ENCODE measurements at regions not wholly inside any gene's neighbourhood (a gene's known extent, or its start where the extent isn't known, plus 50 kb on each side); places are given as distances from the start of the nearest gene placed in this dataset.

GRCh38 chr13:79909644-79910043 is 428.7 kb downstream of the NDFIP2 start:
- Histone ChIP-seq H3K36me3 (no peaks in the 10 kb centered on the region), H3K9me3 (no peaks in the 10 kb centered on the region), H3K4me3 (no peak overlapping the region), H3K4me1 (no peaks in the 10 kb centered on the region), H3K27me3 (no peaks in the 10 kb centered on the region), H3K27ac (no peak overlapping the region)
- intact Hi-C loops (cut with DNase I; ENCODE audit: low total_unique reads): no loop called here
- TF ChIP-seq POLR2AphosphoS5 (IDR thresholded peaks at IDR 0.05) (no peak), CTCF (IDR thresholded peaks at IDR 0.05) (no peak), POLR2A (IDR thresholded peaks at IDR 0.05) (no peak)
- no peak for DNase-seq (ENCODE audit: low spot score in 2 of 2)

- H3K9me3 ChIP-seq: no peaks in the 10 kb centered on the region
- no peaks in the 10 kb centered on the region for H3K4me1 ChIP-seq
- H3K36me3 ChIP-seq: no peaks in the 10 kb centered on the region
- no peak overlapping the region for H3K27ac ChIP-seq
- DNase-seq (ENCODE audit: low spot score in 2 of 2): no peak
- no peak overlapping the region for H3K4me3 ChIP-seq
- no peak for TF ChIP-seq POLR2A (IDR thresholded peaks at IDR 0.05)
- TF ChIP-seq CTCF (IDR thresholded peaks at IDR 0.05): no peak
- TF ChIP-seq POLR2AphosphoS5 (IDR thresholded peaks at IDR 0.05): no peak
- intact Hi-C loops (cut with DNase I; ENCODE audit: low total_unique reads): no loop called here
- no peaks in the 10 kb centered on the region for H3K27me3 ChIP-seq
Observed at GRCh38 chr13:79908381-79908780, 427.4 kb downstream of the NDFIP2 start.

- intact Hi-C loops (cut with DNase I; ENCODE audit: low total_unique reads): no loop called here
- H3K27ac ChIP-seq: no peak overlapping the region
- no peaks in the 10 kb centered on the region for H3K27me3 ChIP-seq
- DNase-seq (ENCODE audit: low spot score in 2 of 2): no peak
- no peak for TF ChIP-seq POLR2A (IDR thresholded peaks at IDR 0.05)
- no peak for TF ChIP-seq POLR2AphosphoS5 (IDR thresholded peaks at IDR 0.05)
- TF ChIP-seq CTCF (IDR thresholded peaks at IDR 0.05): no peak
- no peaks in the 10 kb centered on the region for H3K36me3 ChIP-seq
- no peaks in the 10 kb centered on the region for H3K9me3 ChIP-seq
- no peaks in the 10 kb centered on the region for H3K4me1 ChIP-seq
- H3K4me3 ChIP-seq: no peak overlapping the region
Observed at GRCh38 chr13:79907527-79907926, 426.6 kb downstream of the NDFIP2 start.

GRCh38 chr13:79906345-79906744 is 425.4 kb downstream of the NDFIP2 start:
- Histone ChIP-seq H3K4me1 (no peaks in the 10 kb centered on the region), H3K27ac (no peak overlapping the region), H3K9me3 (no peaks in the 10 kb centered on the region), H3K4me3 (no peak overlapping the region), H3K27me3 (no peaks in the 10 kb centered on the region), H3K36me3 (no peaks in the 10 kb centered on the region)
- TF ChIP-seq POLR2A (IDR thresholded peaks at IDR 0.05): no peak
- TF ChIP-seq POLR2AphosphoS5 (IDR thresholded peaks at IDR 0.05): no peak
- no peak for TF ChIP-seq CTCF (IDR thresholded peaks at IDR 0.05)
- intact Hi-C loops (cut with DNase I; ENCODE audit: low total_unique reads): no loop called here
- no peak for DNase-seq (ENCODE audit: low spot score in 2 of 2)

GRCh38 chr13:79905018-79905417 is 424.1 kb downstream of the NDFIP2 start:
- Histone ChIP-seq H3K4me1 (no peaks in the 10 kb centered on the region), H3K27ac (no peak overlapping the region), H3K9me3 (no peaks in the 10 kb centered on the region), H3K4me3 (no peak overlapping the region), H3K36me3 (no peaks in the 10 kb centered on the region), H3K27me3 (no peaks in the 10 kb centered on the region)
- TF ChIP-seq POLR2AphosphoS5 (IDR thresholded peaks at IDR 0.05) (no peak), CTCF (IDR thresholded peaks at IDR 0.05) (no peak), POLR2A (IDR thresholded peaks at IDR 0.05) (no peak)
- DNase-seq (ENCODE audit: low spot score in 2 of 2): no peak
- intact Hi-C loops (cut with DNase I; ENCODE audit: low total_unique reads): no loop called here

Data from breast epithelium (tissue), 4 donors.